ENCODE measurements at regions not wholly inside any gene's neighbourhood (a gene's known extent, or its start where the extent isn't known, plus 50 kb on each side); places are given as distances from the start of the nearest gene placed in this dataset.

- TF ChIP-seq EZH2 (IDR thresholded peaks at IDR 0.05; ENCODE audit: low read length, missing control alignments) (no peak), CTCF (conservative IDR thresholded peaks at IDR 0.05 in 1 of 2, IDR thresholded peaks at IDR 0.05 in 1 of 2; ENCODE audit: low read depth in 1 of 2, low read length in 2 of 2) (no peak)
- H4K20me1 ChIP-seq (ENCODE audit: control insufficient read depth, extremely low read depth, insufficient read depth, low read length), result no peaks in the 10 kb centered on the region
- no peak overlapping the region for H3K4me2 ChIP-seq (ENCODE audit: extremely low read depth, insufficient read depth, low read length)
- no peak overlapping the region for H3K9ac ChIP-seq (ENCODE audit: insufficient read depth, low read length)
- no peaks in the 10 kb centered on the region for H3K4me1 ChIP-seq (ENCODE audit: control insufficient read depth, extremely low read depth, insufficient read depth, low read length)
- no peak overlapping the region for H3K27ac ChIP-seq (ENCODE audit: insufficient read depth, low read length)
- H3K4me3 ChIP-seq (replicated peaks in 1 of 4; ENCODE audit: control extremely low read depth in 1 of 4, insufficient read depth in 1 of 4, low read depth in 3 of 4, low read length in 4 of 4), result no peak overlapping the region
- H3K79me2 ChIP-seq (ENCODE audit: control insufficient read depth, insufficient read depth, low read length), result no peaks in the 10 kb centered on the region
- no peak overlapping the region for H2AFZ ChIP-seq (ENCODE audit: low read length)
- no peak for DNase-seq (ENCODE audit: low read depth in 2 of 2)
- no peaks in the 10 kb centered on the region for H3K36me3 ChIP-seq (ENCODE audit: control insufficient read depth, insufficient read depth, low read length)
- H3K9me3 ChIP-seq (ENCODE audit: control insufficient read depth, insufficient read depth, low read depth, low read length), result no peaks in the 10 kb centered on the region
- H3K27me3 ChIP-seq (ENCODE audit: control insufficient read depth, insufficient read depth, low read length), result no peaks in the 10 kb centered on the region
These were observed 2687.3 kb downstream of the PCDH7 start for GRCh38 chr4:33407496-33407895.

- Histone ChIP-seq H3K4me3 (replicated peaks in 1 of 4; ENCODE audit: control extremely low read depth in 1 of 4, insufficient read depth in 1 of 4, low read depth in 3 of 4, low read length in 4 of 4) (no peak overlapping the region), H3K9ac (ENCODE audit: insufficient read depth, low read length) (no peak overlapping the region), H3K4me1 (ENCODE audit: control insufficient read depth, extremely low read depth, insufficient read depth, low read length) (no peaks in the 10 kb centered on the region), H3K27ac (ENCODE audit: insufficient read depth, low read length) (no peak overlapping the region), H3K9me3 (ENCODE audit: control insufficient read depth, insufficient read depth, low read depth, low read length) (no peaks in the 10 kb centered on the region), H4K20me1 (ENCODE audit: control insufficient read depth, extremely low read depth, insufficient read depth, low read length) (no peaks in the 10 kb centered on the region), H2AFZ (ENCODE audit: low read length) (no peak overlapping the region), H3K36me3 (ENCODE audit: control insufficient read depth, insufficient read depth, low read length) (no peaks in the 10 kb centered on the region), H3K4me2 (ENCODE audit: extremely low read depth, insufficient read depth, low read length) (no peak overlapping the region), H3K27me3 (ENCODE audit: control insufficient read depth, insufficient read depth, low read length) (no peaks in the 10 kb centered on the region), H3K79me2 (ENCODE audit: control insufficient read depth, insufficient read depth, low read length) (no peaks in the 10 kb centered on the region)
- peak; percentile 17 to 46 for DNase-seq (ENCODE audit: low read depth in 2 of 2)
- TF ChIP-seq CTCF (conservative IDR thresholded peaks at IDR 0.05 in 1 of 2, IDR thresholded peaks at IDR 0.05 in 1 of 2; ENCODE audit: low read depth in 1 of 2, low read length in 2 of 2), result no peak
- no peak for TF ChIP-seq EZH2 (IDR thresholded peaks at IDR 0.05; ENCODE audit: low read length, missing control alignments)
These were observed 2691.0 kb downstream of the PCDH7 start for GRCh38 chr4:33411182-33411581.

GRCh38 chr4:33421887-33422286 is 2701.7 kb downstream of the PCDH7 start:
- no peak overlapping the region for H3K4me3 ChIP-seq (replicated peaks in 1 of 4; ENCODE audit: control extremely low read depth in 1 of 4, insufficient read depth in 1 of 4, low read depth in 3 of 4, low read length in 4 of 4)
- no peaks in the 10 kb centered on the region for H3K4me1 ChIP-seq (ENCODE audit: control insufficient read depth, extremely low read depth, insufficient read depth, low read length)
- no peak overlapping the region for H3K27ac ChIP-seq (ENCODE audit: insufficient read depth, low read length)
- H3K79me2 ChIP-seq (ENCODE audit: control insufficient read depth, insufficient read depth, low read length), result no peaks in the 10 kb centered on the region
- H2AFZ ChIP-seq (ENCODE audit: low read length), result no peak overlapping the region
- H3K4me2 ChIP-seq (ENCODE audit: extremely low read depth, insufficient read depth, low read length), result no peak overlapping the region
- no peaks in the 10 kb centered on the region for H3K9me3 ChIP-seq (ENCODE audit: control insufficient read depth, insufficient read depth, low read depth, low read length)
- TF ChIP-seq CTCF (conservative IDR thresholded peaks at IDR 0.05 in 1 of 2, IDR thresholded peaks at IDR 0.05 in 1 of 2; ENCODE audit: low read depth in 1 of 2, low read length in 2 of 2), result no peak
- no peak for TF ChIP-seq EZH2 (IDR thresholded peaks at IDR 0.05; ENCODE audit: low read length, missing control alignments)
- H3K9ac ChIP-seq (ENCODE audit: insufficient read depth, low read length), result no peak overlapping the region
- H3K36me3 ChIP-seq (ENCODE audit: control insufficient read depth, insufficient read depth, low read length), result no peaks in the 10 kb centered on the region
- DNase-seq (ENCODE audit: low read depth in 2 of 2), result no peak
- H4K20me1 ChIP-seq (ENCODE audit: control insufficient read depth, extremely low read depth, insufficient read depth, low read length), result no peaks in the 10 kb centered on the region
- H3K27me3 ChIP-seq (ENCODE audit: control insufficient read depth, insufficient read depth, low read length), result no peaks in the 10 kb centered on the region

All from fibroblast of lung (primary cell).